ENCODE measurements at regions not wholly inside any gene's neighbourhood (a gene's known extent, or its start where the extent isn't known, plus 50 kb on each side); places are given as distances from the start of the nearest gene placed in this dataset.

DNA sequence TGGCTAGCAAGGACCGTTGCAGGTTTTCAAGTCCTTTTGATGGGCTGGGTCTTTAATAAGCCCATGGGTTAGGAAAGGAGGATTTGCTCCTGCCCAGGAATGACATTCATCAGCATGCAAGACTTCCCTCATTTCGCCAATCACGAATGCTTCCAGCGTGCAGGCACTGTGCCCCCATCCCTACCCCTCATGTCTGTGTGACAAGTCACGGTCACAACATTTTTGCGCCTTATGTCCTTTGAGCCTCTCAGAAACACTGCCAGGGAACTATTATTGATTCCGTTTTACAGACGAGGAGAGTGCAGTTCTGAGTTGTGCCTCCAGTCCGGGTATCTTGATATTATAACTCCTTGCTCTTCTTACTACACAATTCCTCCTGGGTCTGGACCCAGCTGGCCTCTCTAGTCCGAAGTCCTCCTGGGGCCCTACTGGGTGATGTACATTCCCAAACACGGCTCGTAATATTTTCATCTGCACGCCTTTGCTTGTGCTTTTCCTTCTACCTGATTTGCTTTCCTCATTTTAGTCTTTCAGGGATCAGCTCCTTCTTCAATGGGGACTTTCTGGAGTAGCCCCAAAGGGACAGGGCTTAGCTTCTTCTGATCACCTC, 101.8 kb upstream of the MYCN start:
- POLR2A ChIA-PET, result no interaction called here
- H3K36me3 ChIP-seq (ENCODE audit: control insufficient read depth, insufficient read depth, low read length), result no peaks in the 10 kb centered on the region
- ATAC-seq (no peak), DNase-seq (ENCODE audit: low read depth, low spot score) (no peak)
- no peaks in the 10 kb centered on the region for H3K9me3 ChIP-seq (ENCODE audit: control insufficient read depth, insufficient read depth, low read depth, low read length)
- CTCF ChIA-PET, result no interaction called here
- H3K4me1 ChIP-seq (ENCODE audit: control insufficient read depth, insufficient read depth, low read length), result no peaks in the 10 kb centered on the region
- H3K27ac ChIP-seq (ENCODE audit: low read length), result no peak overlapping the region
- no TSS peak for BruUV-seq (replicated peaks)
- intact Hi-C loops (cut with micrococcal nuclease; ENCODE audit: unreplicated experiment), result no loop called here
- in situ Hi-C loops (cut with HindIII; ENCODE audit: low pct_unique_long_range_greater_than_20kb, low sequenced_read_pairs), result no loop called here
- TF ChIP-seq TCF7L2 (IDR thresholded peaks at IDR 0.05; ENCODE audit: low read depth, low read length) (no peak), POLR2AphosphoS5 (IDR thresholded peaks at IDR 0.05; ENCODE audit: low read depth, low read length) (no peak), SIN3A (IDR thresholded peaks at IDR 0.05; ENCODE audit: borderline replicate concordance, insufficient read depth, low read depth, low read length) (no peak)
- TF ChIP-seq, protein P1, sequence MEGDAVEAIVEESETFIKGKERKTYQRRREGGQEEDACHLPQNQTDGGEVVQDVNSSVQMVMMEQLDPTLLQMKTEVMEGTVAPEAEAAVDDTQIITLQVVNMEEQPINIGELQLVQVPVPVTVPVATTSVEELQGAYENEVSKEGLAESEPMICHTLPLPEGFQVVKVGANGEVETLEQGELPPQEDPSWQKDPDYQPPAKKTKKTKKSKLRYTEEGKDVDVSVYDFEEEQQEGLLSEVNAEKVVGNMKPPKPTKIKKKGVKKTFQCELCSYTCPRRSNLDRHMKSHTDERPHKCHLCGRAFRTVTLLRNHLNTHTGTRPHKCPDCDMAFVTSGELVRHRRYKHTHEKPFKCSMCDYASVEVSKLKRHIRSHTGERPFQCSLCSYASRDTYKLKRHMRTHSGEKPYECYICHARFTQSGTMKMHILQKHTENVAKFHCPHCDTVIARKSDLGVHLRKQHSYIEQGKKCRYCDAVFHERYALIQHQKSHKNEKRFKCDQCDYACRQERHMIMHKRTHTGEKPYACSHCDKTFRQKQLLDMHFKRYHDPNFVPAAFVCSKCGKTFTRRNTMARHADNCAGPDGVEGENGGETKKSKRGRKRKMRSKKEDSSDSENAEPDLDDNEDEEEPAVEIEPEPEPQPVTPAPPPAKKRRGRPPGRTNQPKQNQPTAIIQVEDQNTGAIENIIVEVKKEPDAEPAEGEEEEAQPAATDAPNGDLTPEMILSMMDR (IDR thresholded peaks at IDR 0.05), result no peak
- TF ChIP-seq, protein P2, sequence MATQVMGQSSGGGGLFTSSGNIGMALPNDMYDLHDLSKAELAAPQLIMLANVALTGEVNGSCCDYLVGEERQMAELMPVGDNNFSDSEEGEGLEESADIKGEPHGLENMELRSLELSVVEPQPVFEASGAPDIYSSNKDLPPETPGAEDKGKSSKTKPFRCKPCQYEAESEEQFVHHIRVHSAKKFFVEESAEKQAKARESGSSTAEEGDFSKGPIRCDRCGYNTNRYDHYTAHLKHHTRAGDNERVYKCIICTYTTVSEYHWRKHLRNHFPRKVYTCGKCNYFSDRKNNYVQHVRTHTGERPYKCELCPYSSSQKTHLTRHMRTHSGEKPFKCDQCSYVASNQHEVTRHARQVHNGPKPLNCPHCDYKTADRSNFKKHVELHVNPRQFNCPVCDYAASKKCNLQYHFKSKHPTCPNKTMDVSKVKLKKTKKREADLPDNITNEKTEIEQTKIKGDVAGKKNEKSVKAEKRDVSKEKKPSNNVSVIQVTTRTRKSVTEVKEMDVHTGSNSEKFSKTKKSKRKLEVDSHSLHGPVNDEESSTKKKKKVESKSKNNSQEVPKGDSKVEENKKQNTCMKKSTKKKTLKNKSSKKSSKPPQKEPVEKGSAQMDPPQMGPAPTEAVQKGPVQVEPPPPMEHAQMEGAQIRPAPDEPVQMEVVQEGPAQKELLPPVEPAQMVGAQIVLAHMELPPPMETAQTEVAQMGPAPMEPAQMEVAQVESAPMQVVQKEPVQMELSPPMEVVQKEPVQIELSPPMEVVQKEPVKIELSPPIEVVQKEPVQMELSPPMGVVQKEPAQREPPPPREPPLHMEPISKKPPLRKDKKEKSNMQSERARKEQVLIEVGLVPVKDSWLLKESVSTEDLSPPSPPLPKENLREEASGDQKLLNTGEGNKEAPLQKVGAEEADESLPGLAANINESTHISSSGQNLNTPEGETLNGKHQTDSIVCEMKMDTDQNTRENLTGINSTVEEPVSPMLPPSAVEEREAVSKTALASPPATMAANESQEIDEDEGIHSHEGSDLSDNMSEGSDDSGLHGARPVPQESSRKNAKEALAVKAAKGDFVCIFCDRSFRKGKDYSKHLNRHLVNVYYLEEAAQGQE (IDR thresholded peaks at IDR 0.05; ENCODE audit: insufficient read depth in 1 of 2, low read depth in 2 of 2, low read length in 1 of 2), result no peak
- H3K4me3 ChIP-seq (ENCODE audit: low read depth in 2 of 2, low read length in 2 of 2), result no peak overlapping the region
- H3K27me3 ChIP-seq (ENCODE audit: control insufficient read depth, insufficient read depth, low read length), result no peaks in the 10 kb centered on the region

DNA sequence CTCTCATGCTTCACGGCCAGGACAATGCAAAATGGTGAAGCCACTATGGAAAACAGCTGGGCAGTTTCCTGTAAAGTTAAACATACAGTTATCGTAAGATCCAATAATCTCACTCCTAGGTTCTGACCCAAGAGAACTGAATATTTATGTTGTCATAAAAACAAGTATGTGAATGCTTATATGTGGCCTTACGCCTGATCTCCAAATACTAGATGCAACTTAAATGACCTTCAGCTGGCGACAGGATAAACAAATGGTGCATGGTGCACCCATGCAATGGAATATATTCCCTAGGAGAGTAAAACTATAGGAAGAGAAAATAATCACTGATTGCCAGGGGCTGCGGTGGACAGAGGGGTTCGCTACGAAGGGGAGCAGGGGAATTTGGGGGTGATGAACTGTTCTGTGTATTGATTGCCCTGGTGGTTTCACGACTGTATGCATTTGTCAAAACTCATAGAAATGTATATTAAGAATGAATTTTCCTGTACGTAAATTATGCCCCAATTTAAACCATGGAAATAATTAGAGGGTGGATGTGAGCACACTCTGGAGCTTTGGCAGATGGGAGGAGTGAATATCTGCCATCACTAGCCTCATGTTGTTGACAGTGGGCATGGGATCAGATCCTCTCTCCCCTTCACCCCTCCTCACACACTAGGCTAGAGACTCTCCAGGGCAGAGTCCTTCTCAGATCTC, 100.8 kb upstream of the MYCN start:
- Histone ChIP-seq H3K9me3 (ENCODE audit: control insufficient read depth, insufficient read depth, low read depth, low read length) (no peaks in the 10 kb centered on the region), H3K27me3 (ENCODE audit: control insufficient read depth, insufficient read depth, low read length) (no peaks in the 10 kb centered on the region), H3K27ac (ENCODE audit: low read length) (no peak overlapping the region), H3K4me1 (ENCODE audit: control insufficient read depth, insufficient read depth, low read length) (no peaks in the 10 kb centered on the region), H3K36me3 (ENCODE audit: control insufficient read depth, insufficient read depth, low read length) (no peaks in the 10 kb centered on the region), H3K4me3 (ENCODE audit: low read depth in 2 of 2, low read length in 2 of 2) (no peak overlapping the region)
- intact Hi-C loops (cut with micrococcal nuclease; ENCODE audit: unreplicated experiment), result no loop called here
- DNase-seq (ENCODE audit: low read depth, low spot score) (no peak), ATAC-seq (no peak)
- CTCF ChIA-PET, result no interaction called here
- POLR2A ChIA-PET, result no interaction called here
- in situ Hi-C loops (cut with HindIII; ENCODE audit: low pct_unique_long_range_greater_than_20kb, low sequenced_read_pairs), result no loop called here
- BruUV-seq (replicated peaks), result no TSS peak
- TF ChIP-seq, protein P1 (IDR thresholded peaks at IDR 0.05), result no peak
- TF ChIP-seq, protein P2 (IDR thresholded peaks at IDR 0.05; ENCODE audit: insufficient read depth in 1 of 2, low read depth in 2 of 2, low read length in 1 of 2), result no peak
- no peak for TF ChIP-seq POLR2AphosphoS5 (IDR thresholded peaks at IDR 0.05; ENCODE audit: low read depth, low read length)
- no peak for TF ChIP-seq TCF7L2 (IDR thresholded peaks at IDR 0.05; ENCODE audit: low read depth, low read length)
- TF ChIP-seq SIN3A (IDR thresholded peaks at IDR 0.05; ENCODE audit: borderline replicate concordance, insufficient read depth, low read depth, low read length), result no peak
